ENCODE measurements at regions not wholly inside any gene's neighbourhood (a gene's known extent, or its start where the extent isn't known, plus 50 kb on each side); places are given as distances from the start of the nearest gene placed in this dataset.

DNA sequence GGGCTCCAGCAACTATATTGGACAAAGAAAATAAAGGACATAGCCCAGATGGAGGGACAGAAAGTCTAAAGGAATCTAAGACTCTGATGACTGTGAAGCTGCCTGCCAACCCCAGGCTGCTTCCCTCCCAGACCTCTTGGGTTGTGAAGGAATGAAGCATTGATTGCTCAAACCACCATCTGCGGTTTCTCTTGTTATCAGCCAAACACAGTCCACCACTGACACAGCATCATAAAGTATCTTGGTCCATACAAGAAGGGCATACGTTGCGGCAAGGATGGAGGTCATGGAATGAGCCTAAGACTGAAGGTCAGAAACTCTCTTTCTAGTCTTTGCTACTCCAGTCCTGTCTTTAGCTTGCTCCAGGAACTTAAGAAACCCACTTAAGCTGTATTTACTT, 58.5 kb upstream of the PLXNC1 start:
- Histone ChIP-seq H3K27ac (no peak overlapping the region), H3K36me3 (no peaks in the 10 kb centered on the region), H3K4me3 (no peak overlapping the region), H3K9me3 (peaks cover 0 to 4% (median 0%) of the 10 kb centered on the region in 11 donors), H3K4me1 (no peaks in the 10 kb centered on the region), H3K27me3 (no peaks in the 10 kb centered on the region)
- 73 to 93% methylated on average over 3 of the region's 3 CpGs for WGBS, 2 donors
- TF ChIP-seq, protein P1, sequence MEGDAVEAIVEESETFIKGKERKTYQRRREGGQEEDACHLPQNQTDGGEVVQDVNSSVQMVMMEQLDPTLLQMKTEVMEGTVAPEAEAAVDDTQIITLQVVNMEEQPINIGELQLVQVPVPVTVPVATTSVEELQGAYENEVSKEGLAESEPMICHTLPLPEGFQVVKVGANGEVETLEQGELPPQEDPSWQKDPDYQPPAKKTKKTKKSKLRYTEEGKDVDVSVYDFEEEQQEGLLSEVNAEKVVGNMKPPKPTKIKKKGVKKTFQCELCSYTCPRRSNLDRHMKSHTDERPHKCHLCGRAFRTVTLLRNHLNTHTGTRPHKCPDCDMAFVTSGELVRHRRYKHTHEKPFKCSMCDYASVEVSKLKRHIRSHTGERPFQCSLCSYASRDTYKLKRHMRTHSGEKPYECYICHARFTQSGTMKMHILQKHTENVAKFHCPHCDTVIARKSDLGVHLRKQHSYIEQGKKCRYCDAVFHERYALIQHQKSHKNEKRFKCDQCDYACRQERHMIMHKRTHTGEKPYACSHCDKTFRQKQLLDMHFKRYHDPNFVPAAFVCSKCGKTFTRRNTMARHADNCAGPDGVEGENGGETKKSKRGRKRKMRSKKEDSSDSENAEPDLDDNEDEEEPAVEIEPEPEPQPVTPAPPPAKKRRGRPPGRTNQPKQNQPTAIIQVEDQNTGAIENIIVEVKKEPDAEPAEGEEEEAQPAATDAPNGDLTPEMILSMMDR (IDR thresholded peaks at IDR 0.05): no peak
- intact Hi-C loops (cut with DNase I): loop anchor here in 4 of 10 donors (10.0 kb wide), 3 partner anchors 95 to 325 kb away; no protein-coding TSS in a partner anchor
- no peak for ATAC-seq
- no peak for DNase-seq

DNA sequence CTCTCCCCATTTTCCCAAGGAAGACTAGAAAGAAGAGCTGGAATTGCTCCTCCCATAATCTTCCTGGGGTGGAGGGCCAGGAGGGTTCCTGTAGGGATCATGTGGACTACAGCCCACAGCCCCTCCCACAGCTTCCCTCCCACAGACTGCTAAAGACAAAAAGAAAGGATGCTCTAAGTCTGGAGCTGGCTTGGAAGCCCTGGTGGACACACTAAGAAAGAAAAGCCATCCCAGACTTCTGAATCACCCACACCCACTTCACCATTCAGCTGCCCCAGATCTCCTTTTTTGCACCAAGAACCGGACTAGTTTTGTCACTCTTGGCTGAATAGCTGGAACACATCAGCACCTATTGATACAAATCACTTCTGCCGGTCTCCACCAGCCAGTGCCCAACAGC, 56.8 kb upstream of the PLXNC1 start:
- TF ChIP-seq, protein P1 (IDR thresholded peaks at IDR 0.05): no peak
- Histone ChIP-seq H3K27ac (no peak overlapping the region), H3K36me3 (no peaks in the 10 kb centered on the region), H3K27me3 (no peaks in the 10 kb centered on the region), H3K4me1 (no peaks in the 10 kb centered on the region), H3K4me3 (no peak overlapping the region), H3K9me3 (peaks cover 0 to 4% (median 0%) of the 10 kb centered on the region in 11 donors)
- WGBS, 2 donors: 63 to 73% methylated on average over 2 of the region's 2 CpGs
- no peak for DNase-seq
- intact Hi-C loops (cut with DNase I): loop anchor here in 3 of 10 donors (10.0 kb wide), 2 partner anchors 97 to 327 kb away; no protein-coding TSS in a partner anchor
- ATAC-seq: no peak

DNA sequence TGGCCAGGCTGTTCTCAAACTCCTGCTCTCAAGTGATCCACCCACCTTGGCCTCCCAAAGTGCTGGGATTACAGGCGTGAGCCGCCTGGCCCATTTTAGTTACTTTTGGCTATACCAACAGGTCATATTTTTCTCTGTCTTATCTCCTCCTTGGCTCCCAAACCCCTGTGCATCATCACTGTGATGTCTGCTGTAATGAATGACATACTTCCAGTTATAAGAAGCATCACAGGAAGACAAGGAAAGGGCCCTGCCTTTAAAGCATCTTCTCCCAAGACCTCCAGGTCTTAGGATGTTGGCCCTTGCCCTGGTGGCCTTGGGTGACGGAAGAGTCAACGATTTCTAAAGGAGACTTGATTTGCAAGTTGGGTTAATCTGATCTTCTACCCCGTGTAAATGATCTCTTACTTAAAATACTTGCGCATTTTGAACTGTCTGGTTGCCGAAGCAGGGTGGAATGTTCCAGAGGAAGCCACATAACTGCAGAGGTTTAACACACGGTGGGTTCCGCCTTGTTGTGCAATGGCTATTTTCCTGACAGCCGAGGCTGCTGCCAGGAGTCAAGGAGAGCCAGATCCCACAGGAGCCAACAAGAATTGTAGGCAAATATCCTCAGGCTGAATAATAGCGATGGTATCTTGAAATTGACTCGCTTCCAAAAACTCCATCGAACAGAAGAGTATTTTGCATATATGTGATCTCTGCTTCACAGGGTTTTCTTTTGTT, 55.7 kb upstream of the PLXNC1 start:
- TF ChIP-seq, protein P1 (IDR thresholded peaks at IDR 0.05): no peak
- peak in 3 of 8 donors; percentile 7 to 51 (median 33) for ATAC-seq
- Histone ChIP-seq H3K9me3 (peaks cover 0 to under 1% (median 0%) of the 10 kb centered on the region in 11 donors), H3K36me3 (no peaks in the 10 kb centered on the region), H3K4me3 (no peak overlapping the region), H3K27me3 (no peaks in the 10 kb centered on the region), H3K4me1 (no peaks in the 10 kb centered on the region), H3K27ac (no peak overlapping the region)
- WGBS, 2 donors: 76 to 77% methylated on average over 13 of the region's 13 CpGs
- no peak for DNase-seq
- intact Hi-C loops (cut with DNase I): loop anchor here in 3 of 10 donors (10.0 kb wide), 2 partner anchors 98 to 328 kb away; no protein-coding TSS in a partner anchor

DNA sequence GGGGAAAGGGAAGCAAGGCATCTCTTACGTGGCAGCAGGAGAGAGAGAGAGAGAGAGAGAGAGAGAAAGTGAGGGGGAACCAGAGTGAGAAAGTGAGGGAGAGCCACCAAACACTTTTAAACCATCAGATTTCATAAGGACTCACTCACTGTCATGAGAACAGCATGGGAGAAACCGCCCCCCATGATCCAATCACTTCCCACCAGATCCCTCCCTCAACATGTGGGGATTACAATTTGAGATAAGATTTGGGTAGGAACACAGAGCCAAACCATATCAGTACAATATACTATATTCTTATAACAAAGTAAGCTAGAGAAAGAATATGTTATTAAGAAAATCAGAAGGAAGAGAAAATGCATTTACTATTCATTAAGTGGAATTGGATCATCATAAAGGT, 53.7 kb upstream of the PLXNC1 start:
- intact Hi-C loops (cut with DNase I): loop anchor here in 4 of 10 donors (5.0 to 10.0 kb wide), 3 partner anchors 100 to 330 kb away; no protein-coding TSS in a partner anchor
- peaks cover 0 to 2% (median 0%) of the 10 kb centered on the region in 9 donors for H3K4me1 ChIP-seq

More for the DNA sequence above, 53.7 kb upstream of the PLXNC1 start:
- Histone ChIP-seq H3K27ac (no peak overlapping the region), H3K9me3 (no peaks in the 10 kb centered on the region), H3K4me3 (no peak overlapping the region), H3K27me3 (peaks cover 0 to 3% (median 0%) of the 10 kb centered on the region in 7 donors), H3K36me3 (no peaks in the 10 kb centered on the region)
- DNase-seq: no peak
- WGBS, 2 donors: 94 to 95% methylated on average over 2 of the region's 2 CpGs
- no peak for ATAC-seq
- TF ChIP-seq, protein P1 (IDR thresholded peaks at IDR 0.05): no peak
